MCF 10A (cell line): ENCODE measurements at regions not wholly inside any gene's neighbourhood (a gene's known extent, or its start where the extent isn't known, plus 50 kb on each side); places are given as distances from the start of the nearest gene placed in this dataset.
"Not testable (repeated sequence)": the region's sequence is repeated elsewhere in the genome, so short reads cannot be mapped to it uniquely, and the experiment has no call there.

Source experiments
- BruUV-seq: library from RNA; stranded (reverse); fragments of 400-500 nt; replicated peaks from 2 replicates; lab custom pipeline; 2021; lab: Mats Ljungman, UMichigan
- CTCF ChIA-PET: fragments of 300-600 bp; sonication (Branson Sonifier 250); formaldehyde crosslinking; extraction: SDS; loops from one replicate; lab custom pipeline; 2021; ENCODE audit warnings: antibody characterized with exemption, inconsistent platforms; lab: Yijun Ruan, JAX
- POLR2A ChIA-PET: fragments of 300-600, 350-650 bp; sonication (Branson Sonifier 250); formaldehyde crosslinking; extraction: SDS; loops from one replicate; lab custom pipeline; 2020; ENCODE audit warnings: antibody characterized with exemption, inconsistent platforms; lab: Yijun Ruan, JAX
- DNase-seq: peaks from one replicate; pipeline ENCODE4 v3.0.0-alpha.2; 2018; ENCODE audit not compliant: unreplicated experiment
- H3K27ac Mint-ChIP-seq: one replicate; pipeline ENCODE4 v1.8.0; 2022; ENCODE audit warnings: mild to moderate bottlenecking, low read depth, mixed read lengths; ENCODE audit not compliant: unreplicated experiment
- H3K27me3 Mint-ChIP-seq: one replicate; pipeline ENCODE4 v1.8.0; 2022; ENCODE audit warnings: mixed read lengths; ENCODE audit not compliant: insufficient read depth, unreplicated experiment
- H3K36me3 Mint-ChIP-seq: one replicate; pipeline ENCODE4 v1.8.0; 2022; ENCODE audit warnings: mild to moderate bottlenecking, moderate library complexity, mixed read lengths; ENCODE audit not compliant: insufficient read depth, unreplicated experiment
- H3K4me1 Mint-ChIP-seq: one replicate; pipeline ENCODE4 v1.8.0; 2022; ENCODE audit warnings: mixed read lengths; ENCODE audit not compliant: insufficient read depth, unreplicated experiment
- H3K4me3 Mint-ChIP-seq: one replicate; pipeline ENCODE4 v1.8.0; 2022; ENCODE audit warnings: mild to moderate bottlenecking, moderate library complexity, mixed read lengths; ENCODE audit not compliant: unreplicated experiment
- H3K9me3 Mint-ChIP-seq: one replicate; pipeline ENCODE4 v1.8.0; 2022; ENCODE audit warnings: mixed read lengths; ENCODE audit not compliant: unreplicated experiment
- intact Hi-C: fragments of 100-400 bp; cut with micrococcal nuclease; formaldehyde crosslinking; loops from 2 replicates; pipeline ENCODE4 v1.14.1; 2022
- TF ChIP-seq, protein P1 (sequence below): fragments of 200-600 bp; IDR thresholded peaks from one replicate; pipeline ENCODE4 v1.8.0; 2022; ENCODE audit warnings: antibody characterized with exemption, mild to moderate bottlenecking; ENCODE audit not compliant: unreplicated experiment

DNA sequence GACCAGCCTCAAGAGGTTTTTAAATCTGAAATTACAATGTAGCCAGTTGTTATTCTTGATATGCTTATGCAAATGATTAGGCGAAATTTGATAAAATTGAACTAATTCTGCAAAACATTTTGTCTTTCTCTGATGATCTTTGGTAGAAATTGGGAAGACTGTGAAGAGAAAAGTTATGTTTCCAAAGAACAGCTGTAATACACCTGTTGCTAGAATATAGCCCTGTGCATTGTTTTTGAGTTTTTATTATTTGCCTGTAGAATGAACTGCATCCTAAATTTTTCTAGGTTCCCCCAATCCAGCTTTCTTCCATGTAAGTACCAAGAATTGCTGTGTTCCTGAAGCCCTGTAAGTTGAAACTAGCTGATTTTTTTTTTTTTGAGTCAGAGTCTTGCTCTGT is 81.5 kb upstream of the RHOU start:
- CTCF ChIA-PET: interaction anchor here (0.7 to 2.8 kb wide), 3 partner anchors 10 to 587 kb away, joined by 3 to 19 read pairs (median 6); no protein-coding TSS in a partner anchor
- intact Hi-C loops: no loop called here
- Mint-ChIP-seq H3K9me3 (no peaks in the 10 kb centered on the region), H3K4me3 (no peak overlapping the region), H3K4me1 (peaks cover 18% of the 10 kb centered on the region), H3K36me3 (peaks cover 20% of the 10 kb centered on the region), H3K27ac (no peak overlapping the region), H3K27me3 (no peaks in the 10 kb centered on the region)
- DNase-seq: no peak
- TF ChIP-seq, protein P1, sequence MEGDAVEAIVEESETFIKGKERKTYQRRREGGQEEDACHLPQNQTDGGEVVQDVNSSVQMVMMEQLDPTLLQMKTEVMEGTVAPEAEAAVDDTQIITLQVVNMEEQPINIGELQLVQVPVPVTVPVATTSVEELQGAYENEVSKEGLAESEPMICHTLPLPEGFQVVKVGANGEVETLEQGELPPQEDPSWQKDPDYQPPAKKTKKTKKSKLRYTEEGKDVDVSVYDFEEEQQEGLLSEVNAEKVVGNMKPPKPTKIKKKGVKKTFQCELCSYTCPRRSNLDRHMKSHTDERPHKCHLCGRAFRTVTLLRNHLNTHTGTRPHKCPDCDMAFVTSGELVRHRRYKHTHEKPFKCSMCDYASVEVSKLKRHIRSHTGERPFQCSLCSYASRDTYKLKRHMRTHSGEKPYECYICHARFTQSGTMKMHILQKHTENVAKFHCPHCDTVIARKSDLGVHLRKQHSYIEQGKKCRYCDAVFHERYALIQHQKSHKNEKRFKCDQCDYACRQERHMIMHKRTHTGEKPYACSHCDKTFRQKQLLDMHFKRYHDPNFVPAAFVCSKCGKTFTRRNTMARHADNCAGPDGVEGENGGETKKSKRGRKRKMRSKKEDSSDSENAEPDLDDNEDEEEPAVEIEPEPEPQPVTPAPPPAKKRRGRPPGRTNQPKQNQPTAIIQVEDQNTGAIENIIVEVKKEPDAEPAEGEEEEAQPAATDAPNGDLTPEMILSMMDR: no peak
- BruUV-seq: no TSS peak
- POLR2A ChIA-PET: interaction anchor here (0.6 to 1.1 kb wide), 3 partner anchors 314 to 614 kb away, joined by 3 read pairs; no protein-coding TSS in a partner anchor

DNA sequence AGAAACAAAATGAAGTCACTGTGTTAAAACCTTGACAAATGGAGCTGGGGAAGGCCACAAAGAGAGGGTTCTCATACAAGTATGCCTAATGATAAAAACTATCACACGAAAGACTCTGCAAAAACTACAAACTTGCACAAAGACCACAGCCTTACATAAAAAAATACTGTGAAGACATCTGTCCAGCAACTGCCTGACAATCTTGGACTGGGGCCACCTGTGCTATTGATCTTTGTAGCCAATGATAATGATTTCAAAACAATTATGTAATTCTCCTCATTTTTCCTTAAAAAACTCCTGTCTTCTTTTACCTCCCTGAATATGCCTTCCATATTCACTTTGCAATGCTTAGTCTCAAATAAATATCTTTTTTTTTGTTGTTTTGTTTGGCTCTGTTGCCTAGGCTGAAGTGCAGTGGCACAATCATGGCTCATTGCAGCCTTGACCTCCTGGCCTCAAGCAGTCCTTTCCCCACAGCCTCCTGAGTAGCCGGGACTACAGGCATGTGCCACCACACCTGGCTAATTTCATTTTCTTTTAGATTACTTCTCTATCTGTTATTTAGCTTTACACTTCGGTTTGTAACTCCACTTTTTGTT is 79.4 kb upstream of the RHOU start:
- TF ChIP-seq, protein P1: no peak
- POLR2A ChIA-PET: interaction anchor here (0.6 to 1.6 kb wide), 5 partner anchors 12 to 843 kb away, joined by 3 to 6 read pairs (median 4); no protein-coding TSS in a partner anchor
- Mint-ChIP-seq H3K36me3 (peaks cover 20% of the 10 kb centered on the region), H3K9me3 (no peaks in the 10 kb centered on the region), H3K4me1 (peaks cover 6% of the 10 kb centered on the region), H3K4me3 (no peak overlapping the region), H3K27me3 (no peaks in the 10 kb centered on the region), H3K27ac (no peak overlapping the region)
- CTCF ChIA-PET: interaction anchor here (0.7 to 2.8 kb wide), 11 partner anchors 7 to 903 kb away, joined by 3 to 19 read pairs (median 5); partner anchors contain the start of gene RHOU
- BruUV-seq: no TSS peak
- intact Hi-C loops: no loop called here
- DNase-seq: no peak

DNA sequence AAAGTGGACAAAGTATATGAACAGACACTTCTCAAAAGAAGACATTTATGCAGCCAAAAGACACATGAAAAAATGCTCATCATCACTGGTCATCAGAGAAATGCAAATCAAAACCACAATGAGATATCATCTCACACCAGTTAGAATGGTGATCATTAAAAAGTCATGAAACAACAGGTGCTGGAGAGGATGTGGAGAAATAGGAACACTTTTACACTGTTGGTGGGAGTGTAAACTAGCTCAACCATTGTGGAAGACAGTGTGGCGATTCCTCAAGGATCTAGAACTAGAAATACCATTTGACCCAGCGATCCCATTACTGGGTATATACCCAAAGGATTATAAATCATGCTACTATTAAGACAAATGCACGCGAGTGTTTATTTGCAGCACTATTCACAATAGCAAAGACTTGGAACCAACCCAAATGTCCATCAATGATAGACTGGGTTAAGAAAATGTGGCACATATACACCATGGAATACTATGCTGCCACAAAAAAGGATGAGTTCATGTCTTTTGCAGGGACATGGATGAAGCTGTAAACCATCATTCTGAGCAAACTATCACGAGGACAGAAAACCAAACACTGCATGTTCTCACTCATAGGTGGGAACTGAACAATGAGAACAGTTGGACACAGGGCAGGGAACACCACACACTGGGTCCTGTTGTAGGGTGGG is 73.1 kb upstream of the RHOU start:
- ChIA-PET CTCF (interaction anchor here (0.6 to 10.3 kb wide), 12 partner anchors 11 to 820 kb away, joined by 3 to 176 read pairs (median 4); no protein-coding TSS in a partner anchor), POLR2A (interaction anchor here (0.7 to 2.9 kb wide), 2 partner anchors 593 to 607 kb away, joined by 3 to 22 read pairs; no protein-coding TSS in a partner anchor)
- DNase-seq, BruUV-seq, H3K9me3 Mint-ChIP-seq, intact Hi-C loops, H3K27me3 Mint-ChIP-seq, H3K27ac Mint-ChIP-seq, H3K4me3 Mint-ChIP-seq, H3K36me3 Mint-ChIP-seq, H3K4me1 Mint-ChIP-seq: not testable (repeated sequence)

DNA sequence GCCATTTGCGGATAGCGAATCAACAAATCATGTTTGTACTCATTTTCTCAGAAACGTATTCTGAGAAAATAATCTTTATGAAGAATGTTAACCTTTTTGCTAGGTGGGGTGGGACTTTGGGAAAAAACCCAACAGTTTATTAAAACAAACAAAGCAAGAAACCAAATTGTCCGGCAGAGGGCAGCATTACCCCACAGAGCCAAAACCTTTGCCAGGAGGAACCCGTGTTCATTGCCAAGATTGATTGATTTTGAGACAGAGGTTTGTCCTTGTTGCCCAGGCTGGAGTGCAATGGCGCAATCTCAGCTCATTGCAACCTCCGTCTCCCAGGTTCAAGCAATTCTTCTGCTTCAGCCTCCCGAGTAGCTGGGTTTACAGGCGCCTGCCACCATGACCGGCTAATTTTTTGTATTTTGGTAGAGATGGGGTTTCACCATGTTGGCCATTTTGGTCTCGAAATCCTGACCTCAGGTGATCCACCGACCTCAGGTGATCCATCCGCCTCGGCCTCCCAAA is 70.8 kb upstream of the RHOU start:
- POLR2A ChIA-PET: interaction anchor here (0.6 to 2.9 kb wide), 9 partner anchors 9 to 963 kb away, joined by 3 to 22 read pairs (median 4); no protein-coding TSS in a partner anchor
- CTCF ChIA-PET: interaction anchor here (0.6 to 10.3 kb wide), 75 partner anchors 8 to 974 kb away, joined by 3 to 176 read pairs (median 3); partner anchors contain the start of gene NUP133

More for the DNA sequence above, 70.8 kb upstream of the RHOU start:
- TF ChIP-seq, protein P1: peak; percentile 99
- Mint-ChIP-seq H3K27me3 (no peaks in the 10 kb centered on the region), H3K9me3 (no peaks in the 10 kb centered on the region), H3K4me1 (no peaks in the 10 kb centered on the region), H3K27ac (no peak overlapping the region), H3K36me3 (no peaks in the 10 kb centered on the region), H3K4me3 (no peak overlapping the region)
- peak; percentile 96 for DNase-seq
- BruUV-seq: no TSS peak
- intact Hi-C loops: loop anchor here (1.0 to 2.0 kb wide), 6 partner anchors 70 to 850 kb away; partner anchors contain the start of gene RHOU
